PFSK-1 (cell line): ENCODE measurements at regions not wholly inside any gene's neighbourhood (a gene's known extent, or its start where the extent isn't known, plus 50 kb on each side); places are given as distances from the start of the nearest gene placed in this dataset.

Experiments used
- FOXP2 ChIP-seq: optimal IDR thresholded peaks from 2 replicates; pipeline ENCODE3; 2011; ENCODE audit warnings: borderline replicate concordance, control low read depth, inconsistent platforms; ENCODE audit not compliant: insufficient read depth; ENCODE audit errors: extremely low read length, extremely low read depth
- POLR2AphosphoS5 ChIP-seq: IDR thresholded peaks from 2 replicates; pipeline ENCODE4 v1.6.1; 2012; ENCODE audit warnings: low read depth, mild to moderate bottlenecking, control low read depth, low read length, moderate library complexity
- SIN3A ChIP-seq: IDR thresholded peaks from 2 replicates; pipeline ENCODE4 v1.6.1; 2012; ENCODE audit warnings: mild to moderate bottlenecking, low read length, moderate library complexity, borderline replicate concordance; ENCODE audit not compliant: insufficient read depth
- TAF1 ChIP-seq: IDR thresholded peaks from 2 replicates; pipeline ENCODE4 v1.6.1; 2012; ENCODE audit warnings: low read length, control low read depth, borderline replicate concordance; ENCODE audit not compliant: insufficient read depth
- TF ChIP-seq, protein P1 (sequence below), 2 experiments: IDR thresholded peaks; 2 replicates each; pipeline versions ENCODE4 v1.6.1 to v1.8.0; 2011 to 2012; ENCODE audit warnings: low read depth in 2 of 2, low read length in 2 of 2, control low read depth in 1 of 2, inconsistent platforms in 1 of 2, mild to moderate bottlenecking in 1 of 2, moderate library complexity in 1 of 2; ENCODE audit not compliant: insufficient read depth in 1 of 2

- TF ChIP-seq POLR2AphosphoS5 = no peak
- TF ChIP-seq, protein P1, sequence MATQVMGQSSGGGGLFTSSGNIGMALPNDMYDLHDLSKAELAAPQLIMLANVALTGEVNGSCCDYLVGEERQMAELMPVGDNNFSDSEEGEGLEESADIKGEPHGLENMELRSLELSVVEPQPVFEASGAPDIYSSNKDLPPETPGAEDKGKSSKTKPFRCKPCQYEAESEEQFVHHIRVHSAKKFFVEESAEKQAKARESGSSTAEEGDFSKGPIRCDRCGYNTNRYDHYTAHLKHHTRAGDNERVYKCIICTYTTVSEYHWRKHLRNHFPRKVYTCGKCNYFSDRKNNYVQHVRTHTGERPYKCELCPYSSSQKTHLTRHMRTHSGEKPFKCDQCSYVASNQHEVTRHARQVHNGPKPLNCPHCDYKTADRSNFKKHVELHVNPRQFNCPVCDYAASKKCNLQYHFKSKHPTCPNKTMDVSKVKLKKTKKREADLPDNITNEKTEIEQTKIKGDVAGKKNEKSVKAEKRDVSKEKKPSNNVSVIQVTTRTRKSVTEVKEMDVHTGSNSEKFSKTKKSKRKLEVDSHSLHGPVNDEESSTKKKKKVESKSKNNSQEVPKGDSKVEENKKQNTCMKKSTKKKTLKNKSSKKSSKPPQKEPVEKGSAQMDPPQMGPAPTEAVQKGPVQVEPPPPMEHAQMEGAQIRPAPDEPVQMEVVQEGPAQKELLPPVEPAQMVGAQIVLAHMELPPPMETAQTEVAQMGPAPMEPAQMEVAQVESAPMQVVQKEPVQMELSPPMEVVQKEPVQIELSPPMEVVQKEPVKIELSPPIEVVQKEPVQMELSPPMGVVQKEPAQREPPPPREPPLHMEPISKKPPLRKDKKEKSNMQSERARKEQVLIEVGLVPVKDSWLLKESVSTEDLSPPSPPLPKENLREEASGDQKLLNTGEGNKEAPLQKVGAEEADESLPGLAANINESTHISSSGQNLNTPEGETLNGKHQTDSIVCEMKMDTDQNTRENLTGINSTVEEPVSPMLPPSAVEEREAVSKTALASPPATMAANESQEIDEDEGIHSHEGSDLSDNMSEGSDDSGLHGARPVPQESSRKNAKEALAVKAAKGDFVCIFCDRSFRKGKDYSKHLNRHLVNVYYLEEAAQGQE (IDR thresholded peaks at IDR 0.05; ENCODE audit: insufficient read depth in 1 of 2, low read depth in 2 of 2, low read length in 2 of 2) = no peak
- TF ChIP-seq FOXP2 = no peak
Observed at GRCh38 chr6:149246691-149247384, 70.7 kb upstream of the TAB2 start.

- TF ChIP-seq SIN3A (no peak), FOXP2 (no peak), TAF1 (no peak), POLR2AphosphoS5 (no peak)
- TF ChIP-seq, protein P1 (IDR thresholded peaks at IDR 0.05; ENCODE audit: insufficient read depth in 1 of 2, low read depth in 2 of 2, low read length in 2 of 2) = no peak
Observed at GRCh38 chr6:149247385-149247763, 70.1 kb upstream of the TAB2 start.

DNA sequence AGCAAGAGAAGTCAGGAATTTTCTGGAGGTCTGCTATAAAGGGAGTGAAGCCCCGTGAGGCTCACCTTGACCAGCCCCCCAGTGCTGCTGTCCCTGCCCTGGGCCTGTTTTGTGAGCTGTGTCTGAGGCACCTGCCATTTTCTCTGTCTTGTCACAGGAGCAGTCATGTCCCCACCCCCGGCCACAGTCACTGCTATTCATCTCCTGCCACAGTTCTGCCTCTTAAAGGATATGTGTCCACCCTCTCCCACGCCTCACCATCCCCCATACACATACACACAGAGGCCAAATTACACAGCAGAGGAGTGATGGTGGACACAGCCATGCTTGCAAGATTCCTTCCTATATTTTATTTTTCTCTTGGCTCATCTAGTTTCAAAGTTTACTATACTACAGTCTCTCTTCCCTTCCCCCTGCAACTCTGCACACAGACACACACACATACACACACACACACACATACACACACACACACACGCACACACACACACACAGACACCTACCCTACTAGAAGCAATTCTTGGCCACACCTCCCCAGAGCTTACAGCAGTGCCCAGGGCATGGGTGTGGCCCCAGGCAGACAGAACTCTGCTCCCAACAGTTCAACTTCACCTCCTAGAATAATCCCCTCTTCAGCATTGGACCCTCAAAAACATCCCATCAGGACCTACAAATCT, 68.7 kb upstream of the TAB2 start:
- TF ChIP-seq FOXP2 (no peak), SIN3A (no peak), POLR2AphosphoS5 (no peak)
- TF ChIP-seq, protein P1 (IDR thresholded peaks at IDR 0.05; ENCODE audit: insufficient read depth in 1 of 2, low read depth in 2 of 2, low read length in 2 of 2) = no peak

- TF ChIP-seq SIN3A (0 out of 2 replicates have a peak, but pooled peaks have one; percentile 53), FOXP2 (no peak)
Observed at GRCh38 chr6:149249370-149250357, 67.8 kb upstream of the TAB2 start.

- TF ChIP-seq SIN3A (no peak), FOXP2 (no peak), POLR2AphosphoS5 (no peak), TAF1 (no peak)
- TF ChIP-seq, protein P1 (IDR thresholded peaks at IDR 0.05; ENCODE audit: insufficient read depth in 1 of 2, low read depth in 2 of 2, low read length in 2 of 2) = no peak
Observed at GRCh38 chr6:149250951-149251350, 66.6 kb upstream of the TAB2 start.
